T-helper 17 cell (primary cell): ENCODE measurements at regions not wholly inside any gene's neighbourhood (a gene's known extent, or its start where the extent isn't known, plus 50 kb on each side); places are given as distances from the start of the nearest gene placed in this dataset.
"Not testable (repeated sequence)": the region's sequence is repeated elsewhere in the genome, so short reads cannot be mapped to it uniquely, and the experiment has no call there.

Experiments
- ATAC-seq: fragments of 150-1000 bp; cut with Tn5 transposase; 2 replicates; pipeline ENCODE4 v1.10.0; 2021; ENCODE audit warnings: mild to moderate bottlenecking, moderate library complexity
- DNase-seq, 3 donors: peaks; one replicate each; pipeline versions ENCODE4 v3.0.0 to v3.0.0-alpha.2; 2020 to 2021
- H3K9me3 ChIP-seq: one replicate; pipeline ENCODE4 v1.7.0; 2013; ENCODE audit warnings: low read length, mild to moderate bottlenecking; ENCODE audit not compliant: control insufficient read depth, poor library complexity, severe bottlenecking
- H3K27ac Mint-ChIP-seq: one replicate; pipeline ENCODE4 v1.8.0; 2022; ENCODE audit warnings: mild to moderate bottlenecking, moderate library complexity, mixed read lengths
- H3K27me3 Mint-ChIP-seq: one replicate; pipeline ENCODE4 v1.8.0; 2022; ENCODE audit warnings: mixed read lengths
- H3K36me3 Mint-ChIP-seq: one replicate; pipeline ENCODE4 v1.8.0; 2022; ENCODE audit warnings: low read depth, mixed read lengths
- H3K4me1 Mint-ChIP-seq: one replicate; pipeline ENCODE4 v1.8.0; 2022; ENCODE audit warnings: mild to moderate bottlenecking, mixed read lengths
- H3K4me3 Mint-ChIP-seq: one replicate; pipeline ENCODE4 v1.8.0; 2022; ENCODE audit warnings: mild to moderate bottlenecking, moderate library complexity, mixed read lengths

- DNase-seq, result no peak
- H3K9me3 ChIP-seq, result no peaks in the 10 kb centered on the region
- no peak overlapping the region for H3K4me3 Mint-ChIP-seq
- no peak for ATAC-seq
- H3K27ac Mint-ChIP-seq, result no peak overlapping the region
- no peaks in the 10 kb centered on the region for H3K27me3 Mint-ChIP-seq
- no peaks in the 10 kb centered on the region for H3K36me3 Mint-ChIP-seq
- H3K4me1 Mint-ChIP-seq, result no peaks in the 10 kb centered on the region
These were observed 1900.0 kb downstream of the C4orf33 start for GRCh38 chr4:130995988-130996387.

- Mint-ChIP-seq H3K4me3 (no peak overlapping the region), H3K27ac (no peak overlapping the region), H3K36me3 (no peaks in the 10 kb centered on the region), H3K4me1 (no peaks in the 10 kb centered on the region), H3K27me3 (no peaks in the 10 kb centered on the region)
- no peak for ATAC-seq
- no peak for DNase-seq
- H3K9me3 ChIP-seq, result no peaks in the 10 kb centered on the region
These were observed 1905.4 kb downstream of the C4orf33 start for GRCh38 chr4:131001371-131001770.

GRCh38 chr4:131002132-131002531, 1906.2 kb downstream of the C4orf33 start:
- no peak overlapping the region for H3K4me3 Mint-ChIP-seq
- no peak for DNase-seq
- no peaks in the 10 kb centered on the region for H3K36me3 Mint-ChIP-seq
- no peaks in the 10 kb centered on the region for H3K9me3 ChIP-seq
- no peaks in the 10 kb centered on the region for H3K4me1 Mint-ChIP-seq
- no peaks in the 10 kb centered on the region for H3K27me3 Mint-ChIP-seq
- H3K27ac Mint-ChIP-seq, result no peak overlapping the region
- ATAC-seq, result no peak

GRCh38 chr4:131006388-131006787, 1910.4 kb downstream of the C4orf33 start:
- no peaks in the 10 kb centered on the region for H3K27me3 Mint-ChIP-seq
- no peaks in the 10 kb centered on the region for H3K4me1 Mint-ChIP-seq
- H3K27ac Mint-ChIP-seq, result no peak overlapping the region
- no peak for DNase-seq
- H3K4me3 Mint-ChIP-seq, result no peak overlapping the region
- H3K36me3 Mint-ChIP-seq, result no peaks in the 10 kb centered on the region
- H3K9me3 ChIP-seq, result peaks cover 2% of the 10 kb centered on the region
- ATAC-seq, result no peak

- not testable (repeated sequence) for ATAC-seq, DNase-seq, H3K27ac Mint-ChIP-seq, H3K4me3 Mint-ChIP-seq, H3K4me1 Mint-ChIP-seq, H3K27me3 Mint-ChIP-seq, H3K36me3 Mint-ChIP-seq, H3K9me3 ChIP-seq
These were observed 1916.0 kb downstream of the C4orf33 start for GRCh38 chr4:131011961-131012360.

- no peaks in the 10 kb centered on the region for H3K36me3 Mint-ChIP-seq
- DNase-seq (no peak), ATAC-seq (no peak)
- peaks cover 5% of the 10 kb centered on the region for H3K9me3 ChIP-seq
- no peaks in the 10 kb centered on the region for H3K4me1 Mint-ChIP-seq
- no peak overlapping the region for H3K4me3 Mint-ChIP-seq
- H3K27me3 Mint-ChIP-seq, result no peaks in the 10 kb centered on the region
- no peak overlapping the region for H3K27ac Mint-ChIP-seq
These were observed 1917.3 kb downstream of the C4orf33 start for GRCh38 chr4:131013226-131013625.

- Mint-ChIP-seq H3K27ac (no peak overlapping the region), H3K27me3 (no peaks in the 10 kb centered on the region), H3K4me3 (no peak overlapping the region), H3K4me1 (no peaks in the 10 kb centered on the region), H3K36me3 (no peaks in the 10 kb centered on the region)
- ATAC-seq (no peak), DNase-seq (no peak)
- H3K9me3 ChIP-seq, result no peaks in the 10 kb centered on the region
These were observed 1930.8 kb downstream of the C4orf33 start for GRCh38 chr4:131026771-131027170.

DNA sequence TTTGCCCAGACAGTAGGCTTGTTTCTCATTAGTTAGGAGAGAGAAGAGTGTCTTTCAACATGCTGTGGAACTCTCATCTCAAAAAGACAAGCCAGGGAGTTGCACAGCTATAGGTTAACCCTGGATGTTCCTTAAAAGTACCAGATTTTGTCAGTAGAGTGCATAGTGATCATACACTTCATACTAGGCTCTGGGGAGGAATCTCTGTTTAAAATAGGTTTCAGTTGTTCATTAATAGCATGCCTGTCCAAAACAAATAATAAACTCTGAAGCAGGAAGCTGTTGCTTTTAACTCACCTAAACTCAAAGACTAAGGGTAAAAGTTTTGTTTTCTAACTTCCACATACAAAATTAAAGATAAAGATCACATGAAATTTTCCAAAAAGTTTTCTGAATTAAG, 1948.4 kb downstream of the C4orf33 start:
- ATAC-seq (no peak), DNase-seq (no peak)

GRCh38 chr4:131046821-131047220, 1950.9 kb downstream of the C4orf33 start:
- Mint-ChIP-seq H3K27me3 (no peaks in the 10 kb centered on the region), H3K36me3 (no peaks in the 10 kb centered on the region), H3K4me1 (no peaks in the 10 kb centered on the region), H3K27ac (no peak overlapping the region), H3K4me3 (no peak overlapping the region)
- H3K9me3 ChIP-seq, result no peaks in the 10 kb centered on the region
- DNase-seq (no peak), ATAC-seq (no peak)

More for the DNA sequence above, 1948.4 kb downstream of the C4orf33 start:
- no peaks in the 10 kb centered on the region for H3K9me3 ChIP-seq
- no peak overlapping the region for H3K27ac Mint-ChIP-seq
- H3K27me3 Mint-ChIP-seq, result no peaks in the 10 kb centered on the region
- no peak overlapping the region for H3K4me3 Mint-ChIP-seq
- no peaks in the 10 kb centered on the region for H3K4me1 Mint-ChIP-seq
- H3K36me3 Mint-ChIP-seq, result no peaks in the 10 kb centered on the region

DNA sequence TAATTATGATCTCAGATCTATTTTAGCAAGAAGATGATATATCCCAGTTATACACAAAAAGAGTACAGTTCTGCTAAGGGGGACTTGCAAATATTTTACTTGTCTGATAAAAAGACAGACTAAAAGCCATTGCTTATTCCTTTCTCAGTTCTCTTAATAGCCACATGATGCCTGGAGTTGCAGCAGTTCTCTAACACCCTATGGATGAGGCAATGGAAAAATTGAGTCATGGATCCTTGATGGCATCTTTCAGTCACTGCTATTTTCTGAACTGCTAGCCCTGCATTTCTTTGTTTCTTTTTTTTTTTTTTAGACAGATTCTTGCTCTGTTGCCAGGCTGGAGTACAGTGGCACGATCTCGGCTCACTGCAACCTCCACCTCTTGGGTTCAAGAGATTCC, 1956.7 kb downstream of the C4orf33 start:
- H3K9me3 ChIP-seq, result no peaks in the 10 kb centered on the region
- DNase-seq (no peak), ATAC-seq (no peak)
- Mint-ChIP-seq H3K27ac (no peak overlapping the region), H3K27me3 (no peaks in the 10 kb centered on the region), H3K4me3 (no peak overlapping the region), H3K36me3 (no peaks in the 10 kb centered on the region), H3K4me1 (no peaks in the 10 kb centered on the region)

DNA sequence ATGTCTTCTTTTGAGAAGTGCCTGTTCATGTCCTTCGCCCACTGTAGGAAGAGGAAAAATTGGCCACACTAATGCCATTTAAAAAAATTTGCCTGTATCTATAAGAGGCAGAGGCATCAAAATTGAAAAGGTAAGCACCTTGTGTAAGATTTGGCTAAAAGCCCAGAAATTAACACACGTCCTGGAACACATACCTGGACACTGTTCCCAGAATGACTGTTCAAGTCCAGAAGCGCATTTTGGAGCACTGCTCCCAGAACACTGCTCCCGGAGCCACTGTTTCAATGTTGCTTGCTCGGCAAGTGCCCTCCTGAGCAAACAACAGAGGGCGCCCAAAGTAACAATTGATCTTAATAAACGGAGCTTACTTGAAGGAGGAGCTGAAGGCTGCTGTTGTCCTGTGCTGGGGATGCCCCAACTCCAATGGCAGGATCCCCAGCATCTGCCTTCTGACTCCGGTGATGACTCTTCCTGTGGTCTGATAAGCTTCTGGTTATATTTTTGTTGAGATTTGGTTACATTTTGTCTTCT, 1958.6 kb downstream of the C4orf33 start:
- Mint-ChIP-seq H3K27ac (no peak overlapping the region), H3K36me3 (no peaks in the 10 kb centered on the region), H3K4me3 (no peak overlapping the region), H3K27me3 (no peaks in the 10 kb centered on the region), H3K4me1 (no peaks in the 10 kb centered on the region)
- no peaks in the 10 kb centered on the region for H3K9me3 ChIP-seq
- DNase-seq (no peak), ATAC-seq (no peak)

GRCh38 chr4:131061734-131062133, 1965.8 kb downstream of the C4orf33 start:
- H3K9me3 ChIP-seq, result no peaks in the 10 kb centered on the region
- no peak overlapping the region for H3K27ac Mint-ChIP-seq
- H3K4me1 Mint-ChIP-seq, result no peaks in the 10 kb centered on the region
- no peaks in the 10 kb centered on the region for H3K27me3 Mint-ChIP-seq
- DNase-seq, result no peak
- ATAC-seq, result no peak
- H3K4me3 Mint-ChIP-seq, result no peak overlapping the region
- H3K36me3 Mint-ChIP-seq, result no peaks in the 10 kb centered on the region

DNA sequence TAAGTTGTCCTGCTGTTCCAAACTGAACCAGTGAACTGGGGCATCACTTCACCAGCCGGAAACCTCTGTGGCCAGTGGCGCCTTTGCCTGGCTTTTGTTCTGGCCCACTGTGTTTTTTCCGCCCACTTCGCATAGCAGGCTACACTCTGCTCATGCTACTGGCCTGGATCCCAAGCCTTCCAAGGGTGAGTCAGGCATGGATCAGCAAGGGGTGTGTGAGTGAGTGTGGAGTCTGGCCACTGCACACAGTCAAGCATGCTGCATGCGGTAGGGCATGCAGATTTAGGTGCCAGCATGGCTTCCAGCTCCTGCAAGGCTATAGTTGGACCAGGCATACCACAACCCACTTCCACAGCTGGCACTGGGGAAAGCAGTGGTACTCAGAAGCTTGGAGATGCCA, 1967.9 kb downstream of the C4orf33 start:
- Mint-ChIP-seq H3K36me3 (no peaks in the 10 kb centered on the region), H3K27me3 (no peaks in the 10 kb centered on the region), H3K27ac (no peak overlapping the region), H3K4me3 (no peak overlapping the region), H3K4me1 (no peaks in the 10 kb centered on the region)
- ATAC-seq, result no peak
- DNase-seq, result no peak
- H3K9me3 ChIP-seq, result no peaks in the 10 kb centered on the region

DNA sequence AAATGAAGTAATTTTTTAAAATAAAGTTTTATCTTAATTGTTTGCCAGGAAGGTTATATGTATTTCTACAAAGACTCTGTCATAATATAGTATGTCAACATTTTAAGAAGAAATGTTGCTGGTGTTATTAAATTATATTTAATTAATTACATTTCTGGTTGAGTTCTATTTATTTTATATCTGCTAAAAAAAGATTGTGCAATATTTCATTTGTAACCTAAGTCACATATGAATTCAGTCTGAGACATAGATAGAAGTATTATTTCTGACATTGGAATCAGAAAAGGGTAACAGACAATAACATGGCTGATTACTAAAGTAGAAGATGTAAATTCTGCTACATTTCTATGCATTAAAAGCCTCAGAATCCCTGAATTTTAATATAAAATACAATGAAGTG, 1985.1 kb downstream of the C4orf33 start:
- H3K4me3 Mint-ChIP-seq, result no peak overlapping the region
- H3K27me3 Mint-ChIP-seq, result no peaks in the 10 kb centered on the region
- no peak overlapping the region for H3K27ac Mint-ChIP-seq
- ATAC-seq, result no peak
- no peak for DNase-seq
- H3K9me3 ChIP-seq, result no peaks in the 10 kb centered on the region
- no peaks in the 10 kb centered on the region for H3K4me1 Mint-ChIP-seq
- no peaks in the 10 kb centered on the region for H3K36me3 Mint-ChIP-seq
